ENCODE measurements at regions not wholly inside any gene's neighbourhood (a gene's known extent, or its start where the extent isn't known, plus 50 kb on each side); places are given as distances from the start of the nearest gene placed in this dataset.

DNA sequence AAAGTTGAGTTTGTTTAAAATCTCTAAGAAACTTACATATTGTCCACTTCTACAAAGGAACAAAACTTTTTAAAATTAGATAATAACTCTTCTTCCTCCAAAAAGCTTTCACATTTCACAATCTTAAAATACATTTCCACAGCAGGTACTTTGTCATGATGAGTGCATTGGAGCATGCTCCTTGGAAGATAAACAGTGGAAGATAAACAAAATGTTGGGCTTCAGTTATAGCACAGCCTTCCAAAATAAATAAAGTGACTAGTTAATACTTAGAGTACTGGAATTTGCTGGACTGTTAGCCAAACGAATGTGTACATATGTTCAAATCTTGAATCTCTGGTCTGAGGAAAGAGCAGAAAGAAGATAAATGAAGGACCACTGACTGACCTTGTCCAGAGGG, 54.9 kb upstream of the PDE5A start (continued):
- TF ChIP-seq THRA (IDR thresholded peaks at IDR 0.05) (no peak), SIRT6 (IDR thresholded peaks at IDR 0.05; ENCODE audit: low read depth, low read length) (no peak), ZNF778 (CRISPR knock-in tag; IDR thresholded peaks at IDR 0.05) (no peak)

DNA sequence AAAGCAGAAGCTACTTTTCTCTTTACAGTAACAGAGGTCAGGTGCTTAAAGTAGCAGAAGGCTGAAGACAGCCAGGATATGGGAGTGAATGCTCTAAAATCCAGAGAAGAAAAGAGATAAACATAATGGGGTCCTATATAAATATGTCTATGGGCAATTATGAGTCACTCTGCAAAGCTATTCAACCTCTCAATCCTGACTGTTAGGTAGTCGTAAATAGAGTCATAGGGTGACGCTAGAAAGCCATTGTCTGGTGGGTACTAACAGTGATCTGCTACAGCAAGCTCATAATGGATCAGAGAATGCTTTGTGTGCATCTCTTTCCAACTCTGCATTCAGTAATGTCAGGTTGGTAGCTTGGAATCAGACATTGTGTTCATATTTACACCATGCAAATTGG, 53.5 kb upstream of the PDE5A start:
- ATAC-seq (no peak), FAIRE-seq (no peak), DNase-seq (ENCODE audit: extremely low read depth in 1 of 4, low spot score in 3 of 4) (no peak)
- Histone ChIP-seq H3K4me2 (ENCODE audit: insufficient read depth, low read length) (no peak overlapping the region), H4K20me1 (replicated peaks; ENCODE audit: control insufficient read depth, insufficient read depth, low read length) (no peaks in the 10 kb centered on the region), H3K9me1 (ENCODE audit: control insufficient read depth, insufficient read depth, low read length) (no peaks in the 10 kb centered on the region), H3K27me3 (ENCODE audit: control insufficient read depth in 2 of 2, insufficient read depth in 2 of 2, low read length in 2 of 2) (no peaks in the 10 kb centered on the region), H2AFZ (ENCODE audit: low read depth, low read length) (no peak overlapping the region), H3K36me3 (ENCODE audit: control insufficient read depth, insufficient read depth, low read length) (no peaks in the 10 kb centered on the region), H3K4me1 (replicated peaks in 1 of 2; ENCODE audit: control insufficient read depth in 2 of 2, insufficient read depth in 2 of 2, low read length in 2 of 2) (no peaks in the 10 kb centered on the region), H3K4me3 (no peak overlapping the region), H3K9ac (ENCODE audit: insufficient read depth in 1 of 2, low read depth in 2 of 2, low read length in 2 of 2) (no peak overlapping the region), H3K79me2 (ENCODE audit: control insufficient read depth, insufficient read depth, low read length) (no peaks in the 10 kb centered on the region), H3K27ac (ENCODE audit: extremely low read depth, low read depth, low read length) (no peak overlapping the region), H3K9me3 (replicated peaks; ENCODE audit: control insufficient read depth, insufficient read depth, low read depth, low read length) (no peaks in the 10 kb centered on the region)
- no TSS peak for BruUV-seq (replicated peaks)
- intact Hi-C loops (cut with micrococcal nuclease) (no loop called here), in situ Hi-C loops (cut with MboI) (no loop called here)
- 0% methylated on average over 2 of the region's 2 CpGs for WGBS (ENCODE audit: insufficient coverage, low coverage, missing lambda C conversion rate)
- no peak for TF ChIP-seq POLR2AphosphoS2 (IDR thresholded peaks at IDR 0.05; ENCODE audit: low read length)
- TF ChIP-seq ZNF184 (CRISPR knock-in tag; IDR thresholded peaks at IDR 0.05) = no peak
- no peak for TF ChIP-seq SAFB (IDR thresholded peaks at IDR 0.05; ENCODE audit: borderline replicate concordance, low read depth, low read length)
- TF ChIP-seq HMG20B (CRISPR knock-in tag; IDR thresholded peaks at IDR 0.05) = no peak
- no peak for TF ChIP-seq STAT6 (CRISPR knock-in tag; IDR thresholded peaks at IDR 0.05)
- TF ChIP-seq CTCFL (IDR thresholded peaks at IDR 0.05; ENCODE audit: borderline replicate concordance, insufficient read depth, low read depth, low read length, poor library complexity, severe bottlenecking) = no peak
- no peak for TF ChIP-seq HMG20A (CRISPR knock-in tag; conservative IDR thresholded peaks at IDR 0.05)
- ChIA-PET POLR2A (no interaction called here), CTCF (ENCODE audit: low intra/inter-chr PET ratio) (no interaction called here)

Data from K562 (cell line).